Smooth muscle cell (in vitro differentiated cells): ENCODE measurements at regions not wholly inside any gene's neighbourhood (a gene's known extent, or its start where the extent isn't known, plus 50 kb on each side); places are given as distances from the start of the nearest gene placed in this dataset.

Source experiments
- DNase-seq: peaks from one replicate; lab custom pipeline; 2025; ENCODE audit not compliant: unreplicated experiment; lab: John Stamatoyannopoulos, UW
- H2AFZ ChIP-seq: fragments of 200-600 bp; sonication (generic); 2 replicates; pipeline ENCODE4 v1.6.0; 2016; ENCODE audit warnings: antibody characterized with exemption, low read depth, mild to moderate bottlenecking
- H3F3A ChIP-seq: fragments of 200-600 bp; sonication (generic); 2 replicates; pipeline ENCODE4 v1.6.0; 2017; ENCODE audit warnings: antibody characterized with exemption, low read depth
- H3K27ac ChIP-seq: fragments of 200-600 bp; sonication (generic); 2 replicates; pipeline ENCODE4 v1.5.1; 2016; ENCODE audit warnings: low read depth, mild to moderate bottlenecking
- H3K27me3 ChIP-seq: fragments of 200-600 bp; sonication (generic); 2 replicates; pipeline ENCODE4 v1.6.1; 2016; ENCODE audit warnings: low read depth, mild to moderate bottlenecking
- H3K36me3 ChIP-seq: fragments of 200-600 bp; sonication (generic); 2 replicates; pipeline ENCODE4 v1.5.1; 2016; ENCODE audit warnings: low read depth
- H3K4me1 ChIP-seq: fragments of 200-600 bp; sonication (generic); 2 replicates; pipeline ENCODE4 v1.5.1; 2016; ENCODE audit warnings: low read depth
- H3K4me2 ChIP-seq: fragments of 200-600 bp; sonication (generic); 2 replicates; pipeline ENCODE4 v1.6.0; 2016; ENCODE audit warnings: mild to moderate bottlenecking
- H3K4me3 ChIP-seq: fragments of 200-600 bp; sonication (generic); 2 replicates; pipeline ENCODE4 v1.5.1; 2016; ENCODE audit warnings: mild to moderate bottlenecking
- H3K79me2 ChIP-seq: fragments of 200-600 bp; sonication (generic); 2 replicates; pipeline ENCODE4 v1.6.0; 2016; ENCODE audit warnings: low read depth, mild to moderate bottlenecking
- H3K9ac ChIP-seq: fragments of 200-600 bp; sonication (generic); 2 replicates; pipeline ENCODE4 v1.6.0; 2016; ENCODE audit warnings: low read depth
- H3K9me3 ChIP-seq: fragments of 200-600 bp; sonication (generic); replicated peaks from 2 replicates; pipeline ENCODE4 v1.5.1; 2016; ENCODE audit warnings: low read depth
- H4K20me1 ChIP-seq: fragments of 200-600 bp; sonication (generic); 2 replicates; pipeline ENCODE4 v1.6.0; 2016; ENCODE audit warnings: low read depth
- CTCF ChIP-seq: fragments of 200-600 bp; sonication (generic); IDR thresholded peaks from 2 replicates; pipeline ENCODE4 v1.5.1; 2017; ENCODE audit warnings: borderline replicate concordance, mild to moderate bottlenecking, antibody characterized with exemption; ENCODE audit not compliant: insufficient read depth, poor library complexity, severe bottlenecking
- WGBS: methylation state at CpG from one replicate; pipeline ENCODE4 v1.1.7; 2016; ENCODE audit warnings: low lambda C conversion rate; 5-methylcytosine and 5-hydroxymethylcytosine counted together

GRCh38 chr4:119688446-119688845 is 59.8 kb upstream of the PDE5A start:
- WGBS, result 92% methylated on average over 1 of the region's 1 CpG
- Histone ChIP-seq H3K36me3 (no peaks in the 10 kb centered on the region), H3K79me2 (no peaks in the 10 kb centered on the region), H2AFZ (no peak overlapping the region), H3K9ac (no peak overlapping the region), H3K4me3 (no peak overlapping the region), H3K4me2 (no peak overlapping the region), H3K9me3 (no peaks in the 10 kb centered on the region), H3K4me1 (no peaks in the 10 kb centered on the region), H3K27me3 (peaks cover 19% of the 10 kb centered on the region), H3K27ac (no peak overlapping the region), H3F3A (no peaks in the 10 kb centered on the region), H4K20me1 (no peaks in the 10 kb centered on the region)
- DNase-seq, result no peak
- no peak for TF ChIP-seq CTCF

DNA sequence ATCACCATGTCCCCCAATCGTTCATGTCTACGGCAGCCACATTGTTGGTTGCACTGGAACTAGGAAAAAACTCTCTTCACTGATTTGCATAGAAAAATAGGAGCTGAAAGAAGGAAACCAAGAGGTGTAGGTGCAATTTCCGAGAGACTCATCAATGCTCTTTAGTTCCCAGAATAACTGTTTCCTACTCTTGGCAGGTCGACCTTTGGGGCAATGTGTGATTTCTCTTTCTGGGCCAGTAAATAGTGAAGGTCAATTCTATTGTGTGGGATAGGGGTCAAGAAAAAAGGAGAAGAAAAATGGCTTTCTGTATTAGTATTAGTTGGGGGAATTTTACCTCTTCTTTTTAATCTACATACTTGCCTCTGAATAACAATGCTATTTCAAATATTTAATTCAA is 55.9 kb upstream of the PDE5A start:
- H3K9me3 ChIP-seq, result no peaks in the 10 kb centered on the region
- H3K79me2 ChIP-seq, result no peaks in the 10 kb centered on the region
- no peaks in the 10 kb centered on the region for H4K20me1 ChIP-seq
- no peak overlapping the region for H3K4me3 ChIP-seq
- H3K9ac ChIP-seq, result no peak overlapping the region
- H3F3A ChIP-seq, result no peaks in the 10 kb centered on the region
- H3K4me2 ChIP-seq, result no peak overlapping the region
- H3K4me1 ChIP-seq, result no peaks in the 10 kb centered on the region
- H3K36me3 ChIP-seq, result no peaks in the 10 kb centered on the region
- H3K27me3 ChIP-seq, result peaks cover 45% of the 10 kb centered on the region
- TF ChIP-seq CTCF, result no peak
- 90% methylated on average over 4 of the region's 4 CpGs for WGBS
- DNase-seq, result no peak
- no peak overlapping the region for H2AFZ ChIP-seq
- H3K27ac ChIP-seq, result no peak overlapping the region

DNA sequence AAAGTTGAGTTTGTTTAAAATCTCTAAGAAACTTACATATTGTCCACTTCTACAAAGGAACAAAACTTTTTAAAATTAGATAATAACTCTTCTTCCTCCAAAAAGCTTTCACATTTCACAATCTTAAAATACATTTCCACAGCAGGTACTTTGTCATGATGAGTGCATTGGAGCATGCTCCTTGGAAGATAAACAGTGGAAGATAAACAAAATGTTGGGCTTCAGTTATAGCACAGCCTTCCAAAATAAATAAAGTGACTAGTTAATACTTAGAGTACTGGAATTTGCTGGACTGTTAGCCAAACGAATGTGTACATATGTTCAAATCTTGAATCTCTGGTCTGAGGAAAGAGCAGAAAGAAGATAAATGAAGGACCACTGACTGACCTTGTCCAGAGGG is 54.9 kb upstream of the PDE5A start:
- no peaks in the 10 kb centered on the region for H3K9me3 ChIP-seq
- no peaks in the 10 kb centered on the region for H4K20me1 ChIP-seq
- H3K4me3 ChIP-seq, result no peak overlapping the region
- H3K27ac ChIP-seq, result no peak overlapping the region
- H3K9ac ChIP-seq, result no peak overlapping the region
- no peaks in the 10 kb centered on the region for H3F3A ChIP-seq
- TF ChIP-seq CTCF, result no peak
- H3K4me1 ChIP-seq, result no peaks in the 10 kb centered on the region
- H2AFZ ChIP-seq, result no peak overlapping the region
- H3K36me3 ChIP-seq, result no peaks in the 10 kb centered on the region
- H3K27me3 ChIP-seq, result peaks cover 45% of the 10 kb centered on the region
- H3K79me2 ChIP-seq, result no peaks in the 10 kb centered on the region
- no peak for DNase-seq
- 65% methylated on average over 1 of the region's 1 CpG for WGBS
- no peak overlapping the region for H3K4me2 ChIP-seq

DNA sequence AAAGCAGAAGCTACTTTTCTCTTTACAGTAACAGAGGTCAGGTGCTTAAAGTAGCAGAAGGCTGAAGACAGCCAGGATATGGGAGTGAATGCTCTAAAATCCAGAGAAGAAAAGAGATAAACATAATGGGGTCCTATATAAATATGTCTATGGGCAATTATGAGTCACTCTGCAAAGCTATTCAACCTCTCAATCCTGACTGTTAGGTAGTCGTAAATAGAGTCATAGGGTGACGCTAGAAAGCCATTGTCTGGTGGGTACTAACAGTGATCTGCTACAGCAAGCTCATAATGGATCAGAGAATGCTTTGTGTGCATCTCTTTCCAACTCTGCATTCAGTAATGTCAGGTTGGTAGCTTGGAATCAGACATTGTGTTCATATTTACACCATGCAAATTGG is 53.5 kb upstream of the PDE5A start:
- no peaks in the 10 kb centered on the region for H4K20me1 ChIP-seq
- H3K27me3 ChIP-seq, result peaks cover 45% of the 10 kb centered on the region
- H3K9me3 ChIP-seq, result no peaks in the 10 kb centered on the region
- no peak overlapping the region for H3K27ac ChIP-seq
- no peak overlapping the region for H3K4me3 ChIP-seq
- H3K4me2 ChIP-seq, result no peak overlapping the region
- H2AFZ ChIP-seq, result no peak overlapping the region
- H3K79me2 ChIP-seq, result no peaks in the 10 kb centered on the region
- no peak overlapping the region for H3K9ac ChIP-seq
- DNase-seq, result no peak
- H3K4me1 ChIP-seq, result no peaks in the 10 kb centered on the region
- 73% methylated on average over 2 of the region's 2 CpGs for WGBS
- TF ChIP-seq CTCF, result no peak
- H3K36me3 ChIP-seq, result no peaks in the 10 kb centered on the region
- H3F3A ChIP-seq, result no peaks in the 10 kb centered on the region
